ENCODE measurements at regions not wholly inside any gene's neighbourhood (a gene's known extent, or its start where the extent isn't known, plus 50 kb on each side); places are given as distances from the start of the nearest gene placed in this dataset.
A peak's percentile ranks its signal among the peaks of the same experiment; 100 is the strongest.
"Not testable (repeated sequence)": the region's sequence is repeated elsewhere in the genome, so short reads cannot be mapped to it uniquely, and the experiment has no call there.

DNA sequence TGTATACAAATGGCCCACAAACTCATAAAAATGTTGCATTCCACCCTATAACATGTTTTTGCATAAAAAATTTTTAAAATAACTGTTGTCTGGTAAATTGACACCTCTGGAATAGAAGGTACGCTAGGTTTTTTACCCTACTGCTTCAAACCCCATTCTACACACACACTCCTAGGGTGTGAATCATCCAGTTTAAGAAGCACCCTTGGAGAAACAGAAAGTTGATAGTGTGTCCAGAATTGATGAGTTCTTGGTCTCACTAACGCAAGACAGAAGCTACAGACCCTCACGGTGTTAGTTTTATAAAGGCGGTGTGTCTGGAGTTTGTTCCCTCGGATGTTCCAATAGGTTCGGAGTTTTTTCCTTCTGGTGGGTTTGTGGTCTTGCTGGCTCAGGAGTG is 158.5 kb downstream of the KLRB1 start:
- DNase-seq, result no peak

DNA sequence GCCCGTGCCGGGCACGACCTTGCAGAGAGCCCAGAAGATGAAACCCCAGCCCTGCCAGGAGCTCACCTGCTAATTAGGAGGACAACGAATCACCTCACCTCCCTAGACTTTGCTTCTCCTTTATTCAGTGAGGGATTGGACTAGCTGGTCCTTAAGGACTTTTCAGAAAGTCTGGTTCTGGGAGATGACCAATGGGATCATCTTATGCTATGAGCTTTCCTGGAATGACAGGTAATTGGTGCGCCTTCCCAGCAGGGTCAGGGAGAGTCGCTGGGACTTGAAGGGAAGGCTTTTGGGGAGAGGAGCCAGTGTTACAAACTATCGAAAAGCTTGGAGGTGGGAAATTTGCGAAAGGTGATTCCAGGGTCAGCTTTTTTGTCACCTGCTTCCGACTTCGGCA is 159.1 kb downstream of the KLRB1 start:
- DNase-seq, result not testable (repeated sequence)

DNA sequence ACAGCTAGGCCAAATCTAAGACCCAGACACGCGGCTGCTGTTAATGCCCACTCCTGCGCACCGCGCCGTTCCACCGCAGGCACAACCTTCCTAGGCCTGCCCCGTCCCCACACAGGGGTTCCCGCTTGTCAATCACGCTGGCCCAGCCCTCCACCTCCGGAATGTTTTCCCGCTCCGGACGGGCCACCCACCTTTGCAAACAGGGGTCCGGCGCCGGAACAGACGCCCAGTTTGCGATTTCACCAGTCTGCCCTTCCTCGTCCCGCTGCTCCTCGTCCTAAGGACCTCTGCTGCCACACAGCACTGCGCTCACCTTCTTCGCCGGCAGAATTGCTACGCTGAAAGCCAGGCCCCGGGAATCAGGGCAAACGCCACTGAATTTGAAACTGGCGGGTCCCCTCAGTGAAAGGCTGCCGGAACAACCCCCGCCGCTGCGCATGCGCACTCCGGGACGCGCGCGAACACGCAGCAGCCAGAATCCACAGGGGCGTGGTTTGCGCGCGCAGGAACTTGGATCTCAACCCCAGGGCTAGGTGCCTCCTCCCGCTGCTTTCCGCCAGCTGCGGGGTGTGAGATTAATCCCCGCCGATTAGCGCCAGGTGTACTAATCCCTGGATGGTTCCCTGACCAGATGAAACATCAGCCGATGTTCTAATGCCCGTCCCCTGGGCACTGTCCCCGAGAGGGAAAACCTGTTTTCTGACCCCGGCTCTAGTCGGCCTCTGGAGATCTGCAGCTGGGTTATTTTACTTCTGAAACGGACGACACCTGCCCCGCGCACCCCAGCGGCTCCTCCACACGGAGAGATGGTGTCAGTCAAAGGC is 159.7 kb downstream of the KLRB1 start:
- peak; percentile 85 for DNase-seq

DNA sequence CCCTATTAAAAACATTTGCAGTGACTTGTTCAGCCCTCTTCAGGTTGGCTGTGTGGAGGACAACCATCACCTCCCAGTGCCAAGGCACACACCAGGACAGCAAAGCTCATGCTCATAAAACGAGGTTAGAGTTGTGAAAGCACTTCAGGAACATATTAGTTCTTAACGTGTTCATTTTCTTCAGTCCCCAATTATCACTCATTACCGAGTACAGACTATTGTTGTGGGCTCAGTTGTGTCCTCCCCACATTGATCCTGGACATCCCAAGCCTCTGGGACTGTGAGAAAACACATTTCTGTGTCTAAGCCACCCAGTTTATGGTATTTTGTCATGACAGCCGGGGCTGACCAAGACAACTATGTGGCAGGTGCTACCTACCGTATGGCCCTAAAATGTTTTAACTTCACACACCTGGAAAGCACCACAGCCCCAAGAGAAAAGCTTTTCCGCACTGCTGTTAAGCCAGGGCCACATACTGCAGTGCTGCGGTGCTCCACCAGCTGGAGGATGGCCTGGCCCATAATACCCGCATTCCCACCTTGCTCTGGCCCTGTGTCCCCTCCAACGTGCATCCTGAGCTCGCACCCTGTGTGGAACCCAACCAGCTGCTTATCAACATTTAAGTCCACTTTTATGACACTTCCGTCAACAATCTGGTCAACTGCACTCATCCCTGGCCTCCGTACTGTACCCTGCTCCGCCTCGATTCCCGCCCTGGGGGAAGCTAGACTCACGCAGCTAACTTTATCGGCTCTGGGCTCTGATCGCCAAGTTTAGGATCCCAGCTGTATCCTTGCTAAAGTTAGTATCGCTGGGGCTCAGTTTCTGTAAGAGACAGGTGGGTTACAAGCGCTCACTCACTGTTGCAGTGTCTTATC is 160.6 kb downstream of the KLRB1 start:
- not testable (repeated sequence) for DNase-seq

DNA sequence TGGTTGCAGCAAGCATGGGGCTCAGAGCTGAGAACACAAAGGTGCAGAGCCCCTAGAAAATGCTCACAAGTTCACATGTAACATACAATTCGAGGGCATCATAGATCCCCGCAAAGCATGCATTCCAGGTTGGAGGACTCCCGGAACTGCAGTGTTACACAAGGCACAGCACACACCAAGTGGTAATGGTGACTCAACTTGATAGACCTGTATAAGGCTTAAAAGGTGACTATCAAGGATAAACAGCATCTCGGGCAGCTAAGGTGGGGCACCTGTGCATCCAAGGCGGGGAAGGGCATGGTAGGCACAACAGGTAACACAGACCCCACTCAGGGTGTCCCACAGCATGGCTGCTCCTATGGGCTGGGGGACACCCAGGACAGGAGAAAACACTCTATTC is 167.3 kb downstream of the KLRB1 start:
- not testable (repeated sequence) for DNase-seq

DNA sequence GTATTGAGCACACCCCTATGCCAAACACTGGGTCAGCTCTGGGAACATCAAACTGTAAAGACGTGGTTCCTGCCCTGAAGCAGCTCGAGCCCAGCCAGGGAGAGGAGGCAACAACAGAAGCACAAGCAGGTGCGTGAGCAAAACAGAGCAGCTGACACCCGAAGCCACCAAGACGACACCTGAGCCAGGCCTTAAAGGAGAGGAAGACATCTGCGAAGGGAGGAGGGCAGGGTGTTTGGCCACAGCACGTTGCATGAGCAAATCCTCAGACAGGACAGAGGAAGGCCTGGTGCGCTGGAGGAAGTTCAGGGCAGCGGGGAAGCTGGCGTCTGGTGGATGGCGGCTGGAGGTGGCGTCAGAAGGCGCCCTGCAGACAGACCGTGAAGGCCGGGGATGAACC is 172.0 kb downstream of the KLRB1 start:
- not testable (repeated sequence) for DNase-seq

DNA sequence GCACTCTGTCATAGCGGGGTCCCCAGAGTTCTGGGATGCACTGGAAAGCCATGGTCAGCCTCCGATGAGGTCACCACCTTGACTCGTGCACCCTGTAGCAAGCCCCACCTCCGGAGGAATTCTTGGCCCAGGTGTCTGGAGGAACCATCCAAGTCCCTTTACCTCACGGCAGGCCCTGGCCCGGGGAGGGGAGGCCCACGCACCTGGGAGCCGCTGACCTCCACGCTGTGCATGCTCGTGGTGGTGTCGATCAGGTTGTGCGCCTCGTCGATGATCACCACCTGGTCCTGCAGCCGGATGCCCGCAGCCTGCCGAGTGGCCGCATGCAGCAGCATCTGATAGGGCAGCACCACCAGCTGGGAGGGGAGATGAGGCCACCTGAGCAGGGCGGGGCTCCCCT is 177.3 kb downstream of the KLRB1 start:
- not testable (repeated sequence) for DNase-seq

DNA sequence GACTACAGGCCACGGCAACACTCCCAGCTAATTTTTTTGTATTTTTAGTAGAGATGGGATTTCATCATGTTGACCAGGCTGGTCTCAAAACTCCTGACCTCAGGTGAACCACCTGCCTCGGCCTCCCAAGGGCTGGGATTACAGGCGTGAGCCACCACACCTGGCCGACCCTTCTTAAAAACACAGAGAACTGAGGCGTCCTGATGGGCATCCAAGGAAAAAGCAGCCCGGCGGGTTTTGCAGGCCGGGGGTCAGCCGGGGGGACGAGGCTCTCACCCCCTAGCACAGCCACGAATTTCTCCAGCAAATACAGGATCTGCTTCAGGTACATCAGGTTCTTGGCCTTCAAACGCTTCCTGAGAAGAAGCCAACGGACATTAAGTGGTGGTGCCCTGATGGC is 178.9 kb downstream of the KLRB1 start:
- DNase-seq, result not testable (repeated sequence)

DNA sequence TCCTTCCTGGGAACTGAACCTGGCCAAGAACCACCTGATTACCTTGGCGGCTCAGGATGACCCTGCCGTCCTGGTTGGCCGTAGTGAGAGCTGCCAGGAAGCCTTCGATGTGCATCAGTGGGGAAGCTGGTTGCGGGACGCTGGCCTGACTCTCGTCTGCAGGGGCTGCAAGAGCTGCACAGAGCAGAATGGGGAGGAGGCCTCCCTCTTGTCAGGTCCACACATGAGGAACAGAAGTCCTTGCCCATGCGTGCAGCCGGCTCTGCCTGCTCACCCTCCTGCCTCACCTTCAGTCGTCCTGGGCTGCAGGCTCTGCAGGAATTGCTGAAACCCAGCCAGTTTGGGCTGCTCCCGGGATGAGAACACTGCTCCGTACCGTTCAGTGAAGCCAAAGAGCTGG is 182.3 kb downstream of the KLRB1 start:
- DNase-seq, result not testable (repeated sequence)

DNA sequence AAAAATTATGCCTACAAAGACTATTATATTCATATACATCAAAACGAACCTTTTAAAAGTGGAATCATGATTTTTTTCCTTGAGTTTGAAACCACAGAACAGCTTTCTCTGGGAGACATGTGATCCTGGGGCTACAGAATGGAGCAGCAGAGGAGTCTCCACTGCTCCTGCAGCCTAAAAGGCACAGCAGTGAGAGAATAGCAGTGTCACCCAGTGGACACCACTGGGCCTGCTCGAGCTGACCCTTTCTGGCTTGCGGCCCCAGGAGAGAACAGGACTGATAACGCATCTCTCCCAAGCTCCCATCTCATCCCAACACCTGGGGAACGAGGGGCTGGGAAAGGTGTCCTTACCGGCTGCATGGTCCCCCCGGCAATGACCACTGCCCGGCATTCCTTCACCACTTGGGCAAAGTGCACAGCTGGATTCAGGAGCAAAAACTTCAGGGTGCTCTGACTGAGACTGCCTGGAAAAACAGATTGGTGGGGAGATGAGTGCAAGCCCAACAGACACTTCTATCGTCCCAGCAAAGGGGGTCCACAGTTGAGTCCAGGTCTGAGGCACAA is 183.5 kb downstream of the KLRB1 start:
- not testable (repeated sequence) for DNase-seq

DNA sequence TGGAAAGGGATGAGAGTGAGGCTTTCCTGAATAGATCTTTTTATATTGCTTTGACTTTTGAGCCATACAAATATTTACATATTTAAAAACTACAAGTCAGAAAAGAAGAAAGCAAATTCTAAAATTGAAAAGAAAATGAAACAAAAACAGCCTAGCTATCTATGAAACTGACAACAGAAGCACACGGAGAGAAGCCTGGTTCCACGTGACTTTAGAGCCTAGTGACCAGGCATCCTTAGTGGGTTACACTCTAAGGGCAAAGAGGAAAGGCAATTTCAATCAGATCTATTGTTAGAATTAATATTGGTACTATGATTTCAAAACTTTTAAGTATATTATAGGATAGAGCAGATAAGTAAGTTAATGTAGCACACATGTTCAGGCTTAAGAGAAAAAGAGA is 185.0 kb downstream of the KLRB1 start:
- not testable (repeated sequence) for DNase-seq

DNA sequence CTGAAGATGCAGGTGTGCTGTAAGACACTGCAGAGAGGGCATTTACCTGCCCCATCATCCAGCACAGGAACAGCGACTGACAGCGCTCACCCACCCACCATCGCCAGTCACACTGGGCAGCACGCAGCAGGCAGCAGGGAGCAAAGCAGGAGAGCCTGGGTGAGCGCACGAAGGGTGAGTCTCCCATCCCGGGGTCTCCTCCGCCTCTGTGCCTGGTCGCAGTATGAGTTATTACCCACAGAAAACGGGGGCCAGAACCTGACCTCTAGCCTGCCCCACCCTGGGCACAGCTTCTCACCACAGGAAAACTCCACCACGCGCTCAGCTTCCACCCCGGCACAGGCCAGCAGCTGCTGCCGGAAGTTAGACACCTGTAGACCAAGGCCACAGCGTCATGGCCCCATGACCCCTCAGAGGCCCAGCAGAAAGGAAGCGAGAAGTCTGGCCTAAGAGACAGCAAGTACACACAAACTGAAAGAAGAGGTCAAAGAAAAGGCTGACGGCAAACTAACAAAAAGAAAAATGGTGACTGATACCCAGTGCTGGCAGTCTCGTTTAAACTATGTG is 186.1 kb downstream of the KLRB1 start:
- DNase-seq, result not testable (repeated sequence)

DNA sequence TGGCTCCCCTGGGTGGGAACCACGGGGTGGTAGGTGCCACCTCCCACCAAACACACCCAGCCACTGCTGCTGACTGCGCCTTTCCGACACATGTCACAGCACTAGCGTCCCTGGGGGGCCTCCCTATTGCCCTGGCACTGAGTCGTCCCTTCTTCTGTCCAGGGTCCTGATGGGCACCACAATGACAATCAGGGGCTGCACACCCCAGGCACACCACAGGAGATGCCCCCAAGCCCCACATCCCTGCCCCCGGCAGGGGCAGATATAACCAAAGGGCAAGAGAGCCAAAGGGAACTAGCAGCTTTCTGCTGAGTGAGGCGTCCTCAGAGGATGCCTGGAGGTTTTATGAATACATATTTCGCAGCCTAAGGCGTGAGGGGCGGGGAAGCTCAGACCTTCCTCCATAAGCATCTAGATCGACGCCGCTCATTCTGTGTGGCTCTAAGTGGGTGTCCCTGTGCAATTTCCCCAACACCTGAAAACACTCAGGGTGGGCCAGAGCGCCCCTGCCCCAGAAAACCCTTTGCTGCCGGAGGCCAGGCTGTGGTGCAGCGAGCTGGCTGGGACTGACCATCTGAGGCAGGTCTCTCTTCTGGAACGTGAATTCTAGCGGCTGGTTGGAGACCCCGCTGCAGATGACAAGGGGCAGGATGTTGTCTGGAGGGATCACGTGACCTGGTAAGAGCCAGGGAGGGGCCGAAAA is 186.7 kb downstream of the KLRB1 start:
- not testable (repeated sequence) for DNase-seq

DNA sequence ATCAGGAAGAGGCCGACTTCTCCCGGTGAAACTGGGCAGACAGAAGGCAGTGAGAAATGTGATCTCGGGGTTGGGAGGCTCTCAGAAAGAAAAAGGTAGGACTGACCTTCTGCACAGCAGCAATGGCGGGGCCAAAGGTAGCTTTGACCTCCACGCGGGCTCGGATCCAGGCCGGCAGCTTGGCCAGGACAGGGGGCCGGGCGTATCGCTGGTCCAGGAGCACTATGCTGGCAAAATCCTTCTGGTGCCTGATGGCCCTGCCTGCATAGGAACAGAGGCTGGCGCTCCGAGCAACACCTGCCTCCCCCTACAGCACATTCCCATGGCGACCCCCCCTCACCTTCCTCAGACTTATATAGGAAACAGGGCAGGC is 189.1 kb downstream of the KLRB1 start:
- DNase-seq, result not testable (repeated sequence)

DNA sequence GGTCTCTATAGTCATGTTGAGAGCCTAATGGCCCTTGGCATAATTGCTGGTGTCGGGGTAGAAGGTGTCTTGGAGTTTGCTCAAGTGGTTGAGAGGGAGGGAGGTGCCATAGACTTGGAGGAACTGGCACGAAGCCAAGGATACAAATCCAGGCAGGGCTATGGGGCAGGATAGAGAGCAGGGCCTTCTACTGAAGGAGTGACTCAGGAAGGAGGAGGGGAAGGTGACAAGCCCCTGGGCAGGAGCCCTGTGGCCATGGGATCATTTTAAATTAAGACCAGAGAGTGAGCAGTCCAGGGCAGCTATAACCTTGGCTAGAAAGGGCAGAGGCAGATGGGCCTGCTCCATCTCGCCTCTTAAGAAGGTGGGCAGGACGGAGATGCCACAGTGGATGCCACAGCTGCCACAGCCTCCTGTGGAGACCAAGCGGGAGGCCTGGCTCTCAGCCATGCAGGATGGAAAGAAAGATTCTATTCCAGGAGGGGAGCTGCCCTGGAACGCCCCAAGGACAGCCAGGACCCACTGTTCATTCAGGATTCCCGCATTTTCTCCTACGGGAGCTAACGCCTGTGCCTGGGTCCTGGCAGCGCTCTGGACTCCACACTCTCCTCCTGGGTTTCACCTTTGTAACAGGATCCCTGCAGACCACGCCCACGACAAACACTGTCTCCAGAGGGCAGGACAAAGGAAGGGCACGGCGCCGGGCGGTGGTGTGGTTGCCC is 189.6 kb downstream of the KLRB1 start:
- not testable (repeated sequence) for DNase-seq

DNA sequence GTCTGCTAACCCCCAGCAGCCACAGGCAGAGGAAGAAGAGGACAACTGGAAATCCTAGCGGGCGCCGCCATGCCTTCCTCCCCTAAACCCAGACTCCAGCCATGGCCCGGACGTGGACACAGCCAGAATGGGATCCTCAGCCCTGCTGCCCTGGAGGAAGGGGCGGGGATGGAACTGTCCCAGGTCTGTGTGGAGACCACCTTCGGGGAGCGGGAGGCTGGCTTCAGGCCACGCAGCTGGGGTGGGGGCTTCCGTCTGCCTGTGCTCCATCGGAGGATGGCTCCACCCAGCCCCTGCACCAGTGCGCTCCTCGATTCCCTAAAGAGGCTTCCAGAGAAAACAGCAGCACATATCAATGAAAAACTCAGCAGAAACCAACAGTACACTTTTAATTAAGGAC is 190.4 kb downstream of the KLRB1 start:
- not testable (repeated sequence) for DNase-seq

DNA sequence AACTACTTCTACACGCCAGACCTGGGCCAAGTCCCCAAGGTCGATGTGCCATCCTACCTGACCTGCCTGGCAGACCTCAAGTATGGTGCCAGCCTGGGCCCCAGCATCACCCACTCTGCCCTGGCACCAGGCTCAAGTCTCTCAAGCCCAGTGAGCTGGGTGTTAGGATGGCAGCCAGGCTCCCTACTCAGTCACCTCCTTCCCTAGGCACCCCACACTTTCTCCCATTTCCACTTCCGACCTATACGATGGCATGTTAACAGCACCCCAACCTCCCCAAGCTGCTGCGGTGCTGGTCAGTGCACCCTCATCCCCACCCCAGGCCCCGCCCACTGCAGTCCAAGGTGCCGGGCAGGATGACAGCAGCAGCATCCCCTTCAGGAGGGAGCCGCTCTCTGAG is 191.4 kb downstream of the KLRB1 start:
- not testable (repeated sequence) for DNase-seq

DNA sequence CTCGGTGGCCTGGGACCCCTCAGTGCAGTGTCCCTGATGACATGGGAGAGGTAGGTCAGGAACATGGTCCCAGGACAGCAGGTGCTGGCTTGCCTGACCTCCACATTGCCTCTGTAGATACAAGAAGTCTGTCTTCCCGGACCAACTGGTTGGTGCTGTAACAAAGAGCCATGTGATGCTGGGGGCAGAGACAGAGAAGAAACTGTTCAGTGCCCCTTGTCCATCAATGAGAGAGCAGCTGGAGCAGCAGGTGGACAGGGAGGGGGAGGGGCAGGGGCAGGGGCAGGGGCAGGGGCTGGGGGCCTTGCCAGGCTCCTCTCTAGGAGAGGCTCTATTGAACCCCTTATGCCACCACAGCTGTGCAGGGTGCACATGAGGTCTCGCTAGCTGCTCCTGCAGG is 191.8 kb downstream of the KLRB1 start:
- DNase-seq, result not testable (repeated sequence)

DNA sequence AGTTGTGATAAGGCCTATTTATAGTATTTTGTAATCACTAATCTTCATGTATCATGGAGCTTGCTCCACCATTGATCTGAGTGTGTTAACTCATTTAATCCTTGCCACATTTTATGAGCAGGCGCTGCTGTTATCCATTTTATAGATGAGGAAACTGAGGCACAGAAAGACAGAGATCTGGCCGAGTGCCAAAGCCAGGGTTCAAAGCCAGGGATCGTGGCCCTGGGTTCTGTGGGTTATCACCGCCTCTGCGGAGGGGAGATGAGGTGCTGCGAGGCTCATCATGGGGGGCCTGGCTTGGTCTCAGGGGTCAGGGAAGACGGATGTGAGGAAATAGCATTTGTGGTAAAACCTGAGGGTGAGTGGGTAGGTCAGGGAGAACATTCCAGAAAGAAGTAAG is 193.9 kb downstream of the KLRB1 start:
- not testable (repeated sequence) for DNase-seq

DNA sequence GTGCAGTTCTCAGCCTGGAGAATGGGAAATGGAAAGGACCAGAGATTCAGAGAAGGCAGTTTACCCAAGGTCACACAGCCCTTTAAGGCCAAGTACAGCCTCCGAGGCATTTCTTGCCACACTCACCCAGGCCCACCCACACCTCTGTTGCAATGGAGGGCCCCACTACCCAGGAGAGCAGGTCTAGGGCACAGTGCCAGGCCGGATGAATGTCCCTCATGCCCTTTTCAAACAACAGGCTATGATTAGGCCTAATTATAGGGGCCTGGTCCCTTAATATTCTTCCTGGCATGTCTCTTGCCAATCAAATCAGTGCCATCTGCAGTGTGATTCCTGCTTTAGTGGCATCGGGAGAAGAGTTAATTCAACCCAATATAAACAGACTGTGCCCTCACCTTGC is 195.3 kb downstream of the KLRB1 start:
- not testable (repeated sequence) for DNase-seq

DNA sequence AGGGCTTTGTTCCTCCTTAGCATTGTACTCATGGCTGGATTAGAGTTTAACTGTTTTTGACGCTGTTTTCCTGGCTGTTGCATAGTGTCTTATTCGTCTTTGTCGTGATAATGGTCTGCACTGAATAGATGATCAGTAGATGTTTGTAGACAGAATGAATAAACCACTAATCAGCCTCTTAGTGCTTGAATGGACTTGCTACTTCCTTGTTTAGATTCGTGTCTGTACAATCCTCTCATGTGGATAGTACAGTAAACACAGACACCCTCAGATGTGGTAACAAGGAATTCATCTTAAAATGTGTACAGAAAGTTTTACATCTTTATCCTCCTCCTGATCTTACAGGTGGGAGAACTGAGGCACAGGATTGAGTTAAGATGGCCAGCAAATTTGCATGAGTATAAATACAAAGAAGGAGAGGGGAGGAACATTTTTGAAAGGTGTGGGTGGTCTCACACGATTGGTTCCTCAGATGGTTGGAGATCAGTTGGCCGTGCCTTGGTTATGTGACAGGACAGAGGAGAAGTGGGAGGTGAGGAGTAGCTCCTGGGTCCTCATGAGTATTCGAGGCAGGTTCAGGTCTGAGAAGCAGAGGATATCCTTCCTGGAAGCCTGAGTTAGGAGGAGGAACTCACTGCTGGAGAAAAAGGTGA is 196.0 kb downstream of the KLRB1 start:
- not testable (repeated sequence) for DNase-seq

Data from activated T-cell treated with anti-CD3 and anti-CD28 coated beads for 4 hours (primary cell).